ENCODE measurements at regions not wholly inside any gene's neighbourhood (a gene's known extent, or its start where the extent isn't known, plus 50 kb on each side); places are given as distances from the start of the nearest gene placed in this dataset.

GRCh38 chr7:91559947-91560346 lies 295.7 kb downstream of the FZD1 start:
- TF ChIP-seq POLR2AphosphoS5 (IDR thresholded peaks at IDR 0.05; ENCODE audit: low read depth, low read length) = no peak
- no peak for TF ChIP-seq CTCF (IDR thresholded peaks at IDR 0.05)
- no peak for TF ChIP-seq SIN3A (IDR thresholded peaks at IDR 0.05; ENCODE audit: borderline replicate concordance, insufficient read depth, low read depth, low read length)
- TF ChIP-seq REST (IDR thresholded peaks at IDR 0.05; ENCODE audit: insufficient read depth in 1 of 2, low read depth in 2 of 2, low read length in 1 of 2) = no peak

All from Panc1 (cell line).